NCI-H82 treated with DMSO at 0.1 percent for 48 hours (cell line): ENCODE measurements at regions not wholly inside any gene's neighbourhood (a gene's known extent, or its start where the extent isn't known, plus 50 kb on each side); places are given as distances from the start of the nearest gene placed in this dataset.

Experiments used
- DNase-seq: peaks from one replicate; lab custom pipeline; 2025; ENCODE audit not compliant: unreplicated experiment; lab: John Stamatoyannopoulos, UW

- no peak for DNase-seq
Measured at GRCh38 chr6:108734271-108734922, 113.8 kb upstream of the ARMC2 start.

GRCh38 chr6:108735310-108736001, 112.8 kb upstream of the ARMC2 start:
- DNase-seq: no peak

DNA sequence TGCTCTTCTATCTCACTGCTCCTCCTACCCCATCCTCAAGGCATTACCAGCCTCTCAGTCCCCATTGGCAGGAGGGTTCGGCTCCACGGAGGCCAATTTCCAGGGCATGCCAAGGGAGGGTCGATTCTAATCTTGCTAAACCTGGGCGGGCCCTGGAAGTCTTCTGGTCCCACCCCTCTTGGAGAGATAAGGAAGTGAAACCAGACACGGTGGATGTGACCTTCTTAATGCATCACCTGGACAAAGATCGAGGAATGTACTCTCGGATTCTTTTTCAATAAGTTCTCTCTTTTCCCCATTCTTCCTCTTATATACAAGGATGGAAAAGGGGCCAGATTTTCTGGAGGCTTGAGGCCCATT, 112.2 kb upstream of the ARMC2 start:
- no peak for DNase-seq

- DNase-seq: no peak
Measured at GRCh38 chr6:108736832-108737231, 111.4 kb upstream of the ARMC2 start.

DNA sequence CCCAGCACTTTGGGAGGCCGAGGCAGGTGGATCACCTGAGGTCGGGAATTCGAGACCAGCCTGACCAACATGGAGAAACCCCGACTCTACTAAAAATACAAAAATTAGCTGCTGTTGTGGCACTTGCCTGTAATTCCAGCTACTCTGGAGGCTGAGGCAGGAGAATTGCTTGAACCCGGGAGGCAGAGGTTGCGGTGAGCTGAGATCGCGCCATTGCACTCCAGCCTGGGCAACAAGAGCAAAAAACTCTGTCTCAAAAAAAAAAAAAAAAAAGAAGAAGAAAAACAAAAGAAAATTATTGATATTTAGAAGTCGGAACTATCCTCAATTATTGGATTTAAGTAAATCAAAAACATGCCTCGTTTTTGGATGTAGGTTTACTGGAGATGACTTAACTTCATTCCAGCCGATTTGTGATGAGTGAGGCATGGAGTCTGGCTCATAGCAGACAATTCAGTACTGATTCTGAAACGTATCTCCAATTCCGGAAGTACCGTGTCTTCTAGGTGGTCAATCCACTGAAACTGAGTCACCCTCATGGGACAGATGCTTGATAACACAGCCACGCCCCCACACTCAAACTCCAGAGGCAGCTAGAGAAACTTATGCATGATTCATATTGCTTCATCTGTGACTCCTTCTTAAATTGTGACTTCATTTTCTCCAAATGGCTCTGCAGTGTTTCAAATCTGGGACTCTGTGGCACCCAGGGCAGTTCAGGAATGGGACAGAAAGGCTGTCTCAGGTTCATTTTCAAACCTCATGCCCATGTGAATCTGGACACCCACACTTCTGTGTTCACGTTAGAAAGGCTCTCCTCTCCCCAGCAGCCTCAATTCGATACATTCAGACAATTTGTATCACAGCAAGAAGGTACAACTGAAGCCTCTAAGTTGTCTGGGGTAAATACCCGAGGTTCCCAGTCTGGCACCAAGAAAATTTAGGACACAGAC, 110.4 kb upstream of the ARMC2 start:
- no peak for DNase-seq

- DNase-seq: no peak
Measured at GRCh38 chr6:108738684-108739416, 109.4 kb upstream of the ARMC2 start.

- DNase-seq: no peak
Measured at GRCh38 chr6:108739496-108740330, 108.5 kb upstream of the ARMC2 start.

GRCh38 chr6:108741331-108741989, 106.8 kb upstream of the ARMC2 start:
- DNase-seq: no peak

DNA sequence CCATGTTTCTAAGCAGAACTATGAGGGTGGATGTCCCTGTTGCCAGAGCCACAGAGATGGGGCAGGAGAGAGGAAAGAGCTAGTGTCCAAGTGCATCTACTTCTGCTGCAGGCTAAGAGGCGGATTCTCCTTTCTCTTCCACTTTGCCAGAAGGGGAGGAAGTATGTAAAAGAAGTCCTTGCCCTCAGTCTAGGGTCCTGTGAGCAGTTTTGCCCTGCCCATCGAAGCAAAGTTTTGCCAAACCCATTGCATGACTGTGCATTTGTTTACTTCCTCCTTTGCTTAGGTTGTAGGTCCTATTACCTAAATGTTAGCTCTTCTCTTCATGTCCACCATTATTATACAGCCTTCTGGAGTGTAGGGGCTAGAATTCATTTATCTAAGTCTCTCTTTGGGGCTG, 106.2 kb upstream of the ARMC2 start:
- DNase-seq: no peak

DNA sequence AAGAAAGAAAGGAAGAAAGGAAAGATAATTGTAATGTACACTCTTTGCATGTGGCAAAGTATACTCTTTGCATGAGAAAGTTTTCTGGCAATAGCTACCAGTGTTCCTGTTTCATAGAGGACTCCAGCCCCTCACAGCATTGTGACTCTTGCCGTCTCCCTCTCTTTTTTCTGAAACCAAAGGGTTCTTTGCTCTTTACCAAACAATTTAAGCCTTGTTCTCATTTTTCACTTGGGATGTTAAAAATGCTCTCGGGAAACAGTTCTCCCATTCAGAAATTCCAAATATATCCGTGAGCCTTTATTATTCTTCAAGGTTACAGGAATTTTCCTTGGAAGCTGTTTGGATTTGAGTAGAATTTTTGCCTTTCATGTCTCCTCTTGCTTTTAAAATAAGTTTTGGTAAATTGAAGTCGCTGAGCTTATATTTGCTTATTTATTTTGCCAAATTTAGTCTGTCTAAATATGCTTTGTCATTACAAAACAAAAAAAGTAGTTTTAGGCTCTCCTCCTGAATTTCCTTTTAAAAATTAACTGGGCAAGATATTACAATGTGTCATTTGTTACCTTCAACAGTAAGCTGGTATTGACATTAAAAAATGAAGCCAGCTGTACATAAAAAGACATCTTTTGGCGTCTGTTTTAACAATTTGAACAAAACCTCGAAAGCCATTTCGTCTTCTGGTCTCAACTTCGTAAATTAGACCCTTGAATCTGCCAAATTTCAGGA, 103.8 kb upstream of the ARMC2 start:
- no peak for DNase-seq

DNA sequence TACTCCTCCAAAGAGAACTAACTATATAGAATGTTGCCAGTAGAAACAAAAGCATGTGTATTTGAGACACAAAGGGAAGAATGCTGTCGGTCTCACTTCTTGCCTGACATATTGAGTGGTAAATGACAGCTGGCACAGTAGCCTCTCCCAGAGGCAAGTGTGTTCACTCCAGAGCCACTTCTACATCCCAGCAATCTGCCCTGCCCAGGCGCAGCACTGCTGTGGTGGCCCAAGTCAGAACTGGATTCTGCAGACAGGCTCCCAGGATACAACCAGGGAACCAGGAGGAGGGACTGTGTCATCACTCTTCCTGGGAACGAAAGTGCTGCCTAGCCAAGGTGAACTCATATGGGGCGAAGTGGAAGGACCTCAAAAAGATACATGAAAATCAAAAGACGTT, 103.2 kb upstream of the ARMC2 start:
- DNase-seq: no peak

GRCh38 chr6:108745664-108746336, 102.4 kb upstream of the ARMC2 start:
- DNase-seq: no peak

DNA sequence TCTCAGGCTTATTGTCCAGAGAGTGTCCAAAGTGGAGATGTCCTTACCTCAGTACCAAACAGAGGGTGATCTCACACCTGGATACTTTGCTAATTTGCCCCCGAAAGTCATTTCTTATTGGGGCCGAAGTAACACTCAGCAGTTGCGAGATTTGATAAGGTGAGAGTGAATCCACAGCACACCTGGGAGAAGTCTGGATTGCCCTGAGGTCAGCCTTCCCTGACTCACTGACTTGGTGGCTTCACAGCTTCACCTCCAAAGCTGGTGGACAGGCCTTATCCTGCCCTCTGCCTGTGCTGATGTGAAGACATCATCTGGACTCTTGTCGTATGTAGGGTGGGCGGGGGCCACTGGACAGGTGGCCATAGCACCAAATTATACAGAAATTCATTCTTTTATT, 101.9 kb upstream of the ARMC2 start:
- DNase-seq: no peak

DNA sequence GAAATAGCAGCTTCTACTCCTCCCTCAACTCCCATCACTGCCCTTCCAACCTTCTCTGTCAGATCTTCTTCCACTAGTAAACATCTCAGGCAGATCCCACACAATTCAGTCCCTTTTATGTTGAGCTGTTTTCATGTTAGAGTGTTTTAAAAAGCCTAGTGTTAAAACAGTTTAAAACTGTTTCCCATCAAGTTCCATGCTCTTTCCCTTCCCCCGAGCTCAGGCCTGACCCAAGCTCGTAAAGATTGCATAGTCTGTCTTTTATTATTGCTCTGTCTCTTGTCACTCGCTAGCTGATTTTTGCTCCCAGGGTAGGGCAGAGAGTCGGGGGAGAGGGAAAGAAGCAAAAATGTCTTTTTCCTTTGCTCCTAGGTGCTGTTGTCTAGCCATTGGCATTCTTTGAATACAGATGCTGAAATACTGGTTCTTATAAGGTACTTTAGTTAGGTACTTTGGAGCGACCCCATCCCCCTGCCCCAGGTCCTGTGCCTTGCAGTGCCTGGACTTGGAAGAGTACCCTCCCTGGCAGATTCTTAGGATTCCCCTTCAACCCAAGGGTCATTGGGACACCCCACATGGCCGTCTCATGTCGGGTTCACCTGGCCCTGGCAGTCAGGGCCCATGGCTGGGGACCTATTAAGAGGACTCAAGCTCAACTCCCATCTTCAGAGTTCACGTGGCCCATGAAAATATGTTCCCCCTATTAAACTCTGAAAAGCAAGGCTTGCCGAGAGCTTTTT, 101.2 kb upstream of the ARMC2 start:
- DNase-seq: no peak

DNA sequence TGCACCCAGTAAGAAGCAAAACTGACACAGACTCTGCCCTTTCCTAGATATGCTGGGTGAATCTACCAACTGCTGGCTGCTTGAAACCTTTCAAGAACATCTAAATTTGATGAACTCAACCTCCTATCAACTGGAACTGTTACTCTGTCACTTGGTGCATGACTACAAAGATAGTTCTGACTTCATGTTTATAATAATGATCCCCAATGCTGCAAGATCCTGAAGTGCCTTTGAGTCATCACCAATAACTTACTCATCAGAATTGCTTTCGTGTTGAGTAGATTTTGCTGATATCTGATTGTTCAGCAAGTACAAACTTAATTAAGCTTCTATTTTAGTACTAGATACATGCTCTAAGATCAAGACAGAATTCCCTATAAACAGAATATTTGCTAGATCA, 100.2 kb upstream of the ARMC2 start:
- DNase-seq: no peak

DNA sequence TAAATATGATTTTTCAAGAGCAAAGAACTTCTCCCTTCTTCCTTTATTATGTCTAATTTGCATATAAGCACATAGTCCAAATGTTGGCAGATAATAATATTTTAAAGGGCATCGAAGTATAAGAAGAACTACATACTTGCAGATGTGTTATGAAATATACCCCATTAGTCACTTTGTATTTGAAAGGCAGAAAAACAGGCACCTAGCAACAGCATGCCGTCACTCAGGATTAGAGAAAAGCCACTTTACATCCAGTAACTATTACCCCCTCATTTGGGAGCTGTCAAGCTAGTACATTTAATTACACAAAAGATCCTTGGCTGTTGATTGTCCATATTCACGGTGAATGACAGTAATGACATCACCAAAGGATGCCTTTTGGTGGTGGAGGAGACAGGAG, 99.3 kb upstream of the ARMC2 start:
- peak; percentile 54 for DNase-seq

GRCh38 chr6:108750801-108751200, 97.4 kb upstream of the ARMC2 start:
- no peak for DNase-seq

GRCh38 chr6:108751282-108751681, 96.9 kb upstream of the ARMC2 start:
- no peak for DNase-seq
